Prostate gland (tissue), 2 donors: ENCODE measurements at regions not wholly inside any gene's neighbourhood (a gene's known extent, or its start where the extent isn't known, plus 50 kb on each side); places are given as distances from the start of the nearest gene placed in this dataset.

Experiments
- DNase-seq: peaks from one replicate; pipeline ENCODE4 v3.0.0-alpha.2; 2019; ENCODE audit warnings: low spot score
- H3K27ac ChIP-seq, 2 donors: fragments of 200-600 bp; sonication (generic); 2 replicates each; pipeline ENCODE4 v1.5.1; 2017 to 2019
- H3K27me3 ChIP-seq: fragments of 200-600 bp; sonication (generic); replicated peaks from 2 replicates; pipeline ENCODE4 v1.5.1; 2019; ENCODE audit not compliant: insufficient read depth
- H3K36me3 ChIP-seq, 2 donors: fragments of 200-600 bp; sonication (generic); 1 replicate in 1 of 2; 2 replicates in 1 of 2; pipeline versions ENCODE4 v1.5.1 to v1.8.1; 2017 to 2019
- H3K4me1 ChIP-seq: fragments of 200-600 bp; sonication (generic); replicated peaks from 2 replicates; pipeline ENCODE4 v1.5.1; 2019
- H3K4me3 ChIP-seq, 2 donors: fragments of 200-600 bp; sonication (generic); 2 replicates each; pipeline ENCODE4 v1.5.1; 2017 to 2019
- H3K9me3 ChIP-seq: fragments of 200-600 bp; sonication (generic); 2 replicates; pipeline ENCODE4 v1.5.1; 2017
- CTCF ChIP-seq, 4 experiments: fragments of 200-600 bp in 2 of 4; fragments of 450-650 bp in 2 of 4; sonication (generic) in 2 of 4; IDR thresholded peaks; 1 replicate in 3 of 4; 2 replicates in 1 of 4; pipeline ENCODE4 v1.5.1; 2016 to 2019; ENCODE audit warnings: antibody characterized with exemption in 4 of 4, mild to moderate bottlenecking in 2 of 4, moderate library complexity in 2 of 4
- POLR2A ChIP-seq: fragments of 450-650 bp; IDR thresholded peaks from one replicate; pipeline ENCODE4 v1.6.1; 2016; ENCODE audit warnings: antibody characterized with exemption, mild to moderate bottlenecking
- POLR2AphosphoS5 ChIP-seq: sonication (generic); formaldehyde crosslinking; IDR thresholded peaks from one replicate; pipeline ENCODE4 v1.6.1; 2017; ENCODE audit warnings: antibody characterized with exemption
- WGBS: methylation state at CpG from one replicate; pipeline ENCODE4 v1.1.5; 2018; 5-methylcytosine and 5-hydroxymethylcytosine counted together
- intact Hi-C: fragments of 100-400 bp; cut with DNase I; formaldehyde crosslinking; loops from one replicate; pipeline ENCODE4 v1.14.2; 2022

GRCh38 chr3:55305696-55306485 lies 181.2 kb downstream of the WNT5A start:
- Histone ChIP-seq H3K27ac (no peak overlapping the region), H3K36me3 (no peaks in the 10 kb centered on the region), H3K9me3 (no peaks in the 10 kb centered on the region), H3K4me3 (no peak overlapping the region), H3K27me3 (no peaks in the 10 kb centered on the region), H3K4me1 (no peaks in the 10 kb centered on the region)
- intact Hi-C loops, result no loop called here
- TF ChIP-seq POLR2A, result no peak
- no peak for TF ChIP-seq POLR2AphosphoS5
- no peak for TF ChIP-seq CTCF (IDR thresholded peaks at IDR 0.05)
- WGBS, result 28% methylated on average over 5 of the region's 5 CpGs
- DNase-seq, result no peak

GRCh38 chr3:55300701-55301100 lies 186.4 kb downstream of the WNT5A start:
- H3K27ac ChIP-seq, result no peak overlapping the region
- H3K9me3 ChIP-seq, result no peaks in the 10 kb centered on the region
- H3K4me1 ChIP-seq, result no peaks in the 10 kb centered on the region
- no peaks in the 10 kb centered on the region for H3K27me3 ChIP-seq
- H3K36me3 ChIP-seq, result no peaks in the 10 kb centered on the region
- TF ChIP-seq POLR2AphosphoS5 (no peak), CTCF (IDR thresholded peaks at IDR 0.05) (no peak), POLR2A (no peak)
- no peak for DNase-seq
- intact Hi-C loops, result no loop called here
- no peak overlapping the region for H3K4me3 ChIP-seq

- Histone ChIP-seq H3K27ac (no peak overlapping the region), H3K9me3 (no peaks in the 10 kb centered on the region), H3K4me1 (no peaks in the 10 kb centered on the region), H3K36me3 (no peaks in the 10 kb centered on the region), H3K4me3 (no peak overlapping the region), H3K27me3 (no peaks in the 10 kb centered on the region)
- no peak for TF ChIP-seq POLR2A
- no peak for TF ChIP-seq POLR2AphosphoS5
- TF ChIP-seq CTCF (IDR thresholded peaks at IDR 0.05), result no peak
- WGBS, result 74% methylated on average over 5 of the region's 5 CpGs
- intact Hi-C loops, result no loop called here
- no peak for DNase-seq
These were observed 189.4 kb downstream of the WNT5A start for GRCh38 chr3:55297706-55298105.

GRCh38 chr3:55297245-55297644 lies 189.9 kb downstream of the WNT5A start:
- Histone ChIP-seq H3K4me3 (no peak overlapping the region), H3K4me1 (peaks cover 2% of the 10 kb centered on the region), H3K27me3 (no peaks in the 10 kb centered on the region), H3K27ac (no peak overlapping the region), H3K9me3 (no peaks in the 10 kb centered on the region), H3K36me3 (no peaks in the 10 kb centered on the region)
- DNase-seq, result no peak
- intact Hi-C loops, result no loop called here
- TF ChIP-seq POLR2AphosphoS5, result no peak
- no peak for TF ChIP-seq CTCF (IDR thresholded peaks at IDR 0.05)
- TF ChIP-seq POLR2A, result no peak
- WGBS, result 64% methylated on average over 2 of the region's 2 CpGs

- DNase-seq, result no peak
- Histone ChIP-seq H3K36me3 (no peaks in the 10 kb centered on the region), H3K4me1 (peaks cover 7% of the 10 kb centered on the region), H3K9me3 (no peaks in the 10 kb centered on the region), H3K4me3 (no peak overlapping the region), H3K27me3 (no peaks in the 10 kb centered on the region), H3K27ac (no peak overlapping the region)
- TF ChIP-seq CTCF (IDR thresholded peaks at IDR 0.05) (no peak), POLR2A (no peak), POLR2AphosphoS5 (no peak)
- intact Hi-C loops, result no loop called here
- WGBS, result 88% methylated on average over 1 of the region's 1 CpG
These were observed 190.3 kb downstream of the WNT5A start for GRCh38 chr3:55296791-55297190.
